Activated T-helper 1 cell treated with Interleukin-2 at 50 U/mL for 16 hours (primary cell): ENCODE measurements at regions not wholly inside any gene's neighbourhood (a gene's known extent, or its start where the extent isn't known, plus 50 kb on each side); places are given as distances from the start of the nearest gene placed in this dataset.
"Not testable (repeated sequence)": the region's sequence is repeated elsewhere in the genome, so short reads cannot be mapped to it uniquely, and the experiment has no call there.

Experiments
- DNase-seq: peaks from one replicate; pipeline ENCODE4 v3.0.0-alpha.2; 2020; ENCODE audit warnings: low read depth

DNA sequence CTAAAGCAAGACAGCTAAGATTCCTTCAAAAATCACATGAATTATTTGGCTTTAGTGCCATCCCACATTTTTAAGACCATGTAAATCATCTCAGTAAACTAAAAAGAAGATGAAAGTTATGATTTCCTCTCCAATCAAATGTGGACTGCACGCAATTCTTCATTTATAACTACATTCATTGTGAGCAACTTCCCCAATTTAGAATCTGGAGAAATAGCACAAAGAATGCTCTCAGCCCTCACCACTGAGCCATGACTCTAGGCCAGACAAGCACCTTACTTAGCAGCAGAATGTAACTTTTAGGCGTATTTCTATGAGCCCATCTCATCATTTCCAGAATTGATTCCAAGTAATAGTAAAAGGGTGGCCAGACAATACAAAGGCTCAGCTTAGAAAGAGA lies 616.6 kb downstream of the TLE1 start:
- no peak for DNase-seq

DNA sequence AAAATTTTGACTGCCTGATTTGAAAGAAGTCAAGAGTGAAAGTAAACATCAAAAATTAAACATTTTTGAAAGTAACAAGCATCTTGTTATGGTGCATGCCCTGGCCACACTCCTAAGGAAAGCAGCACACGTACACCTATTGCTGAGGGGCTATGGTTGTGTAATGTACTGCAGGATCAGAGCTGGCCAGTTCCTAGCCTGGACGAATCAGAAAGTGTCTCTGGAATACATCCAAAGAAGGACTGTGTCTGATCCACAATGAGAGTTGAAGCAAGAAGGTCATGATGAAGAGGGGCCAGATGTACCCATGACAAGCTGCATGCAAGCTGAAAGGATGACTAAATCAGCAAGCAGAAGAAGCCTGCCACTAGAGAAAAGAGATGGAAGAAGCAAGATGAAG lies 618.2 kb downstream of the TLE1 start:
- no peak for DNase-seq

DNA sequence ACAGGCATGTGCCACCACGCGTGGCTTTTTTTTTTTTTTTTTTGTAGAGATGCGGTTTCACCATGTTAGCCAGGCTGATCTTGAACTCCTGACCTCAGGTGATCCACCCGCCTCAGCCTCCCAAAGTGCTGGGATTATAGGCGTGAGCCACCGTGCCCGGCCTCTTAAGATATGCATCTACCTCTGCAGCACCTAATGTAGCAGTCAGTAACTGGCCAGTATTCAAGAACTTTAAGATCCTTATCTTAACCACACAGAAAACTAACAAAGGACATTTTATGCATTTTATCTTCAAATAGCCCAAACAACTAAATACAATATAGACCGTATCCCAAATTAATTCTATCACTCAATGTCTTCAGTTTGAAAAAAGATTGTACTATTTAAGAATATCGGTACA lies 618.7 kb downstream of the TLE1 start:
- DNase-seq = no peak

DNA sequence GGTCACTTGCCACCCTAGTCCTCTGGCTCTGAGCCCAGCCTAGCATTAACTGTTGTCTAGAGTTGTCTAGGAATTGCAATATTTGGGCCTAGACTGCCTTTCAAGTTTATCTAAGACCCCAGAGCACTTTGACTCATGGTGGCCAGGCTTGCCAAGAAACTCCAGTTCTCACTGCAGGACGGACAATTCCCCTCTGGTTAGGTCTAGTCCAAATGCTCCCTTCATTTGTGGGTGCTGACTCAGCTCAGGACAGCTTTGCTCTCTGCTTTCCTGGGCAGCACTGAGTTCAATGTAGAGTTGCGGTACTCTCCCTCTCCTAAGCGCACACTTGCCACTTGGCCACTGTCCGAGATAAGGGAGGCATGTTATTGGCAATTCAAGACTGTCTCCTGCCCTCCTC lies 619.4 kb downstream of the TLE1 start:
- no peak for DNase-seq

DNA sequence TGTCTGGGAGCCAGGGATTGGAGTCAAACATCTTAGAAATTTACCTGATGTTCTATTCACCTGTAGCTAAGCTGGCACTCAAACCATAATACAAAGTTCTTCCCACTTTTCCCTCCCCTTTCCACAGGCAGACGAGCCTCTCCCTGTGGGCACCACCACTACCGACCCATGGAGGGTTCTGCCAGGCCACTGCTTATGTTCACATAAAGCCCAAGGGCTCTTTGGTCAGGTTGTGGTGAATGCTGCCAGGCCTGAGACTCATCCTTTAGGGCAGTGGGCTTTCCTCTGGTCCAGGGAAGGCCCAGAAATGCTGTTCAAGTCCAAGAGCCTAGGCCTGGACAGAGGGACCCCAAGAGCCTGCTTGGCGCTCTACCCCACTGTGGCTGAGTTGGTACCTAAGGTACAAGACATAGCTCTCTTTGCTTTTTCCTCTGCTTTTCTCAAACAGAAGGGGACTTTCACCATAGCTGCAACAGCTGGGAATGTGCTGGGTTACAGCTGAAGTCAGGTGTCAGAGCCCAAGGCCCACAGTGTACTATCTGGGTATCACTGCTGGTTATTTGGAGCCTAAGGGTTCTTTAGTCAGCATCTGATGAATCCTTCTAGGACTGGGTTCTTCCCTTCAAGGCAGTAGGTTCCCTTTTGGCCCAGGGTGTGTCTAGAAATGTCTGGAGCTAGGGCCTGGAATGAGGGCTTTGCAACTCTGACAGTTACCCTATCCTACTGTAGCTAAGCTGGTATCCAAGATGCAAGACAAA lies 620.1 kb downstream of the TLE1 start:
- DNase-seq = no peak

DNA sequence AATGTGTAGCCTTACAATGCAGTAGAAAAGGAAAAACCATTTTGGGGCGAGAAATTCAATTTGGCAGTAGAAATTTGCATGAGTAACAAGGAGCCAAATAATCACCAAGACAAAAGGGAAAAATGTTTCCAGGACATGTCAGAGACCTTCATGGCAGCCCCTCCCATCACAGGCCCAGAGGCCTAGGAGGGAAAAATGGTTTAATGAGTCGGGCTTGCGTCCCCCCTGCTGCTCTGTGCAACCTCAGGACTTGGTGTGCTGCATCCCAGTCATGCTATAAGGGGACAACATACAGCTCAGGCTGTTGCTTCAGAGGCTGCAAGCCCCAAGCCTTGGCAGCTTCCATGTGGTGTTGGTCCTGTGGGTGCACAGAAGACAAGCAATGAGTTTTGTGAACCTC lies 626.4 kb downstream of the TLE1 start:
- DNase-seq = not testable (repeated sequence)

DNA sequence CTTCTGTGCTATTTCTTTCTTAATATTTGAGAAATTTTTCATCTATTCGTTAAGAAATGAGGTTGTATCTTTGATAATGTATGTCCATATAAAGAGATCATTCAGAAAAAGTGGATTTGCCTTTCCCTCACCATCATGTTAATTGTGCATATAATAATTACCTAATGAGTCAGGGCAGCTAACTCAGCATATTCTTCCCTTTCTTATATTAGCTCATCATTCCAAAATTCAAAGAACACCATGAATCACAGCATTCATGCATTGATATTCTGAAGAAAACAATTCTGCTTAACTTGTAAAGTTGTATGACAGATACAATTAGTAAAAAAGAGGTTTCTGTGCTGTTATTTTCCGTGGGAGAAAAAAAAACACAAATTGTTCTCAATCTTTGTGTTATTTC lies 630.6 kb downstream of the TLE1 start:
- no peak for DNase-seq

DNA sequence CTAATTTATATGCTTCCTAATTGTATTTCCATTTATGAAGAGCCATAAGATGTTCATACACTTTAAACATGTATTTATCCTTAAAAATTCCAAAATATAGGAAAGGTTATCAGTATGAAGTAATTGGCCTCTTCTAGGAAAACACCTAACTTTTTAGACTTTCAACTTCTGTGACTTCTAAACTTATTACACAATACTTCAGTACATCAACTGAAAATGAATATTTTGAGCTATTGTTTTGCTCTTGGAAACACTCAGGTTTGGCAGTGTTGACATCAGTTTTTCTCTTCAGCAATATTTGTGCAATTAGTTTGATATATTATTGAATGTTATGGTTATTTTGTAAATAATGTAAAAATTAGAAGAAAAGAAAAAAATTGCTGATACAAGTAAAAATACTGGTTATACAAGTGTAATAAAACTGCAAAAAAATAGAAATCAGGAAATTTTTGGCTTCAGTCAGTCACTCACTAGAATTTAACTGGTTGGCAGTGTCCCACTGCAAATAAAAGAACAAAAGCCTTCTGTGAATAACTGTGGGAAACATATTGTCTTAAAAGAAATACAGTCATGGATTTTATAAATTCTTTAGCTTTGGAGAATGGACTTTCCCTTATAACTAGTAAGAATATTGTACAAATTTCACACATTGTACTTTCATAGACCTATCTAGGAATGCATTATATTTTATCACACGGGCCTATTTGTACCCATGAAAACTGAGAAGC lies 635.9 kb downstream of the TLE1 start:
- no peak for DNase-seq

DNA sequence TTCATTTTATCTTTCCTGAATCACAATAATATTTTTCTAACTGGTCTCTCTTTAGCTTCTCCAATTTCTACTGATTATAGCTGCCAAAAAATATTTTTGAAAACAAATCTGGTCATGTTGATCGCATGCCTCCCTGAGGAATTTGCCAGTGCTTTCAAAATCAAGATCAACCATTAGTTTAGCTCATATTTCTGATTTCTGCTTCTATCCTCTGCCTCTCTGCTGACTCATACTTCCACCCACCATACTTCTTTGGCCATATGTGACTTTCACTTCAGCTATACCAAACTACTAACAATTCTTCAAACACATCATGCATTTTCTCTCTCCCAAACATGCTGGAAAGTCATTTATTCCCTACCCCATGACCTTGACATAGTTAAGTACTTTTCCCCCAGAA lies 636.5 kb downstream of the TLE1 start:
- no peak for DNase-seq

DNA sequence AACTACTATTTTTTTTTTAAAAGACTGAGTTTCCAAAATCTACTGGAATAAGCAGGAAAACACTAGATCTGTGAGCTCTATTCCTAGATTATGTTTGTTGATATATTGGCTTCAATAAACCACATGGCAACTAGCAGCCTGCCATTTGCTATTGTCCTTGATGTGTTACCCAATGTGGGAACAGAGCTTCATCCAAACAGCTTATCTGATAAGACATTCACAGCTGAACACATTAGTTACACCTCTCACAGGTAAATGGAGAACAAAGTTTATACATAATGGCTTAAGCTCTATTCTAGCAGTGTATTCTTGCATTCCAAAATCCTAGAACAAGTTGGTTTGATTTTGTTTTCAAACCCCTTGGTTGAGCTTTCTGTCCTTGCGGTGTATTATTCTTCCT lies 642.1 kb downstream of the TLE1 start:
- DNase-seq = no peak

DNA sequence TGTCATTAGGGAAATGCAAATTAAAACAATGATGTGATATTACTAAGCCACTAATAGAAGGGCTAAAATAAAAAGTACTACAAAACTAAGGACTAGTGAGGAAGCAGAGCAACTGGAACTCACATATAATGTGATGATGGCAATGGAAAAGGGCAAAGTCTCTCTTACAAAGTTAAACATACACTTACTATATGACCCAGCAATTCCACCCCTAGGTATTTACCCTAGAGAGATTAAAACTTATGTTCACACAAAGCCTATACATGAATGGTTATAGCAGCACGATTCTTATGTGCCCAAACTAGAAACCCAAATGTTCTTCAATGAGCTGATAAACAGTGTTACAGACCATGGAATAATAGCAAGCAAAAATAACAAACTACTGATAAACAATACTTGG lies 643.7 kb downstream of the TLE1 start:
- DNase-seq = no peak

DNA sequence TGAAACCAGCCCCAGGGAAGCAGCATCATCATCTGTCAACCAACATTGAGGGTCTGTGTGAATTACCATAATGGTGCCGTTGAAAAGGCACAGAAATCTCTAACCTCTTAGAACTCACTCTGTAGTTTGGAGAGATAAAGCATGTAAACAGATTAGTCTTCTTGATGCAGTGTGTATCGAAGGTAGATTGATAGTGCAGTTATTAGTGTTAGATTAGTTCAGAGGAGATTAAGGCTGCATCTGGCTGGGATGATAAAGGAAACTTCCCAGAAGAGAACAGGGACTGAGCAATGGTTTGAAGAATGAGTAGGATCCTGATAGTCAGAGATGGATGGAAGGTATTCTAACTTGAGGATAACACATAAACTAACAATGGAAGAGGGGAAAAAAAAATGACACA lies 651.5 kb downstream of the TLE1 start:
- DNase-seq = no peak

DNA sequence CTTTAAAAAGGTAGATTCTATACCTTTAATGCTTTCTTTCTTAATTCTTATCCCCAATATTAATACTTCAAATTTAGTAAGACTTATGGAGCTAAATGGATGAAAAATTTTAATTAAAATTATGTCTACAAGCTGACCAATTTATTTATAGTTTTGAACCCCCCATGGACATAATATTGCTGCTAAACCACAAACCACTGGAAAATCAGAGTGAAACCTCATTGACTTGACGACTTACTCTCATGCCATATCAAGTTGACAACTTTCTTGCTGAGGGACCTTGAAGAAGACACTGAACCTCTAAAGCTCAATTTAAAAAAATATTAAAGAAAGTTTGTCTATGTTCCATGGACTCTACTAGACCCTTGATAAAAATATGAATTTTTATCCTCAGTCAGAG lies 653.7 kb downstream of the TLE1 start:
- DNase-seq = no peak

DNA sequence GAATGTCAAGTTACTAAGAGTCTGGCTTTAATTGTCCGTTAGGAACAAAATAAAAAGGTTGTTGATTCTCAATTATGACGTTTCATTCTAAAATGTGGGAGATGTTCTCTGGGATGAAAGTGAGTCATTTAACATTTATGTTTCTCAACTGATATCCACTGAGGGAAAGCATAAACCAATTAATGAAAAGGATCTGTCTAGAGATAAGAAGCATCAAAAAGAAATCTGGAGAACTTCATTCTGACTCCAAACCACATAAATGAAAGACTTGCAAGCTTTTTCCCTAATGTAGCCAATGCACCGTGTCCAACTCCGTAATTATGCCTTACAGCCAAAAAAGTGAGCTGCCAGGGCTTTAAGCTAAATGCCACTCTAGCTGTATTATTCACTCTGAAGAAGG lies 654.2 kb downstream of the TLE1 start:
- no peak for DNase-seq

DNA sequence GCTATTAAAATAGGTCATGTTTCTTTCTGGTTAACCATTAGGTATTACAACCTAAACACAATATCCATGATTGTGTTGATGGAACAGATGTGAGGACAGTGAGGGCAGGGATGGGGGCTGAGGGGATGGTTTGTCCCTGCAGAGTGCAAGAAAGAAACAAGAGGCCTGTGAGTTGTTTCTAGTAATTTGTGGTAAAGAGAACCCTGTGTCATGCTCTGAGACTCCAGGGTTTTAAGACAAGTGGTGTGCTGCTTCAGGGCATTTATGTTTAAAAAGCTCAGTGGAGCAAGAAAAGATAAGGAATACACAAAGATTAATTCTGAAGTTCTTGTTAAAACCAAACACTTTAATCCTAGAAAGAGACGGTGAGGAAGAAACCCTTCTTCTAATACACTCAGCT lies 656.5 kb downstream of the TLE1 start:
- DNase-seq = no peak

DNA sequence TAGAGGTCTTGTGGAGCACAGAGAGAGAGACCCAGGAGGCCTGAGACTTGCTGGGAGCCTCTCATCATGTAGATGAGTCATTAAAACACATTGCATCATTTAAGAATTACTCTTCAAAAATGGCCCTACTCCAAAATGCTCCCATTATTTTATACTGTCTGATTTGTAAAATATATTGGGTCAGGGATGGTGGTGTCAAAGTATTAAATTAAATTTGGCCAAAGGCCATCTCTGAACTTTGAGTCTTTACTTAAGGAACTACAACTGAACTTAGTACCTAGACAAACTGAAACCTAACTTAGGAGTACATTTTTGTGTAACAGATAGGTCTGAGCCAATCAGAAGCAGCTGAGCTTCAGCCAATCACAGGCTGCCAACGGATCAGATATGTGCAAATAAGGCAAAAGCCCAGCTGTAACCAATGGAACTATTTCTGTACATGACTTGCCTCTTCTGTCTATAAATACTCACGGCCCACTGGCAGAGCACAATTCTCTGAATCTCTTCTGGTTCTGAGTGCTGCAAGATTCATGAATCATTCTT lies 657.2 kb downstream of the TLE1 start:
- DNase-seq = no peak

DNA sequence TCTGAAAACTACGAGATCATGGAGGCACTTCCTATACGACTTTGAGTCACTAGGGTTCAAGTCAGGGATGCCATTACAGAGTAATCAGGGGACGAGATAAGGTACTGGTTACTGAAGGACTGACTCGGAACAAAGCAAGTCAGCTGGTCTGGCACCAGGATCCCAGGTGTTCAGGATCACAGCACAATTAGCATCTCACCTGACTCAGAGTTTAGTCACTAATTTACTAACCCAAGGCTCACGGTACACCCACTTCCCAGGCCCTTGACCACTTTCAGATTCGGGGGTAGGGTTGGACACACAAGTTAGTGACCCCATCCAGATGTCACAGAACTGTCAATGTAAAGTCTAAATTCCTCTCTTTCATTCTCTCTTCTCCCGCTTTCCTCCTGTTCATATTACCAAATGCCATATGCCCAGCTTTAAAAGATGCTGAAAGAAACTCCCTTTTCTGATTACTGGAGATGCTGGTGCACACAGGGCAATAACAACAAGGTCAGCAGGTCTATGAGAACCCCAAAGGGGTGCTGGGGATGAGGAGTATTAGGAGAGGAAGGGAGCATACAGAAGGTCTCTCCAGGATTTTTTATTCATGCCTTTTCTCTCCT lies 657.8 kb downstream of the TLE1 start:
- DNase-seq = no peak

DNA sequence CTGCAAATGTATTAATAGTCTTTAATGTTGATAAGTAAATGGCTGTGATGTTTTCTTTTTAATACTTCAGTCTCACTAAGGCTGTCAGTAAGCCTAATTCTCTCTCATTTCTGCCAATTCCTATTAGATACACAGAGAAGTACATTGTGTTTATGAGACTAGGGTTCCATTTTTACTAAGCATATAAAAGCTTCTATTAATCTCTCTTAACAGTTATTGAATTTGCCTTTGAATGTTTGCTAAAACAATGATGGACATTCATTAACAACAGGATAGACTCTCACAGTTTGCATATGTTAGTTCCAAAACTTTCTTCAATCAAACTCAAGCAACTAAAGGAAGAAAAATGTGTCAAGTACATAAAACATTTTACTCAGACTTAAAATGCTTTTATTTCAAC lies 659.3 kb downstream of the TLE1 start:
- no peak for DNase-seq

DNA sequence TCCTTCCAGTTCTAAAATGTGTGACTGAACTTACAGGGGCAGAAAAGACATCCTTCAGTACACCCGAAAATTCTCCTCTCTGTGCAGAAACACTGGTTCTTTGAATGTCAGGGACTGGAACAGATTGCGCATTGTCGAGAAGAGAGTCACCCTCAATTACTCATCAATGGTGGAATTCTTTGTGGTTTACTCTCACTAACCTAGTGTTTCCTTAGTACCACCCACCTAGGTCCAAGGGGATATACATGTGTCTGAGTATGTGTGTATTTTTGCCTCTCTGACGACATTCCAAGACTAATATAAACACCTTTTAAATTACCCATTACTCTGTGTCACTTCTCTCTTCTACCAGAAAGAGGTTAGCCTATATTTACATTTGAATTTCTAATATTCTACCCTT lies 660.8 kb downstream of the TLE1 start:
- DNase-seq = no peak

DNA sequence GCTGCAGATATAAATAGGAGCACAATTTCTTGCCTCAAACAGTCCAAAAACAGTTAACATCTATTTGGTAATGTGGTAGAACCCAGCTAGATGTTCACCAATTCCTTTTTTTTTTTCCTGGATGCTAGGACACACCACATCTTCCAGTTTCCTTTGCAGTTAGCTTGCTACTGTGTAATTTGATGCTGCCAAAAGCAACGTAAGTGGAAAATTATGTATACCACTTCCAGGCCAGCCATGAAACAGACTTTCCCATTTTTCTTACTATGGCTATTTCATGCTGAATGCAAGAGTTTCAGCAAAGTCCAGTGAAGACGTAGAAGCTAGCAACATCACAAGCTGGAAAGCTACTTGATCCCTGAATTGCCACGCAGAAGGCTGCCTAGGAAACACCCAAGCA lies 667.2 kb downstream of the TLE1 start:
- DNase-seq = no peak

DNA sequence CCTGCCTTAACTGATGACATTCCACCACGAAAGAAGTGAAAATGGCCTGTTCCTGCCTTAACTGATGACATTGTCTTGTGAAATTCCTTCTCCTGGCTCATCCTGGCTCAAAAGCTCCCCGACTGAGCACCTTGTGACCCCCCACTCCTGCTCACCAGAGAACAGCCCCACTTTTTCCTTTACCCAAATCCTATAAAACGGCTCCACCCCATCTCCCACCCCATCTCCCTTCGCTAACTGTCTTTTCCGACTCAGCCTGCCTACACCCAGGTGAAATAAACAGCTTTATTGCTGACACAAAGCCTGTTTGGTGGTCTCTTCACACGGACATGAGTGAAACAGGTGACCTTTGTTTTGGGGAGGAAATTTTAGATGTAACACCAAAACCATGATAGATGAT lies 674.4 kb downstream of the TLE1 start:
- DNase-seq = not testable (repeated sequence)

DNA sequence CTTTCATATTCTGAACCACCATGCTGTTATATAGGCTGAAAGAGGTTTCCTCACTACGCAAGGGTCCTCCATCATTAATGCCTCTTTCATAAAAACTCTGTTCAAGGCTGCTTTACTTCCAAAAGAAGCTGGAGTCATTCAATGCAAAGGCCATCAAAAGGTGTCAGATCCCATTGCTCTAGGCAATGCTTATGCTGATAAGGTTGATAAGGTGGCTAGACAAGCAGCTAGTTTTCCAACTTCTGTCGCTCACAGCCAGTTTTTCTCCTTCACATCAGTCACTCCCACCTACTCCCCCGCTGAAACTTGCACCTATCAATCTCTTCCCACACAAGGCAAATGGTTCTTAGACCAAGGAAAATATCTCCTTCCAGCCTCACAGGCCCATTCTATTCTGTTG lies 676.2 kb downstream of the TLE1 start:
- DNase-seq = not testable (repeated sequence)

DNA sequence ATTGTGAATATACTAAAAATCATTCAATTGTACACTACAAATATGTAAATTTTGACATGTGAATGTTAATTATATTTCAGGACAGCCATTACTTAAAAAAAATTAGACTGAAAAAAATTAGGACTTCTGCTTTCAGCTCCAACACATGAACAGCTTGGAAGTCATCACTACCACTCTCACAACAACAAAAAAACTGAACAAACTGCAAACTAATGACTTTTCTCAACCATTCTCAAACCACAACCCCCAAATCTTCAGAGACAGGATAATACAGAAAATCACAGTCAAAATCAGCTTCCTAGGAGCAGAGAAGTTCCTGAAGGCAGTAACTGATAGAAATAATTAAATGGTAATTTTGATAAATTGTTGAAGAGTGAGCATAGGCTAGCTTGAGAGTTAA lies 686.4 kb downstream of the TLE1 start:
- no peak for DNase-seq
